Breast epithelium (tissue), 3 donors: ENCODE measurements at regions not wholly inside any gene's neighbourhood (a gene's known extent, or its start where the extent isn't known, plus 50 kb on each side); places are given as distances from the start of the nearest gene placed in this dataset.

Experiments used
- POLR2A ChIP-seq: fragments of 450-650 bp; IDR thresholded peaks from one replicate; pipeline ENCODE4 v1.6.1; 2016; ENCODE audit warnings: antibody characterized with exemption, mild to moderate bottlenecking, moderate library complexity
- TF ChIP-seq, protein P1 (sequence below), 3 donors: fragments of 450-650 bp; IDR thresholded peaks; one replicate each; pipeline ENCODE4 v1.5.1; 2016 to 2017; ENCODE audit warnings: antibody characterized with exemption in 3 of 3, mild to moderate bottlenecking in 3 of 3, moderate library complexity in 3 of 3

DNA sequence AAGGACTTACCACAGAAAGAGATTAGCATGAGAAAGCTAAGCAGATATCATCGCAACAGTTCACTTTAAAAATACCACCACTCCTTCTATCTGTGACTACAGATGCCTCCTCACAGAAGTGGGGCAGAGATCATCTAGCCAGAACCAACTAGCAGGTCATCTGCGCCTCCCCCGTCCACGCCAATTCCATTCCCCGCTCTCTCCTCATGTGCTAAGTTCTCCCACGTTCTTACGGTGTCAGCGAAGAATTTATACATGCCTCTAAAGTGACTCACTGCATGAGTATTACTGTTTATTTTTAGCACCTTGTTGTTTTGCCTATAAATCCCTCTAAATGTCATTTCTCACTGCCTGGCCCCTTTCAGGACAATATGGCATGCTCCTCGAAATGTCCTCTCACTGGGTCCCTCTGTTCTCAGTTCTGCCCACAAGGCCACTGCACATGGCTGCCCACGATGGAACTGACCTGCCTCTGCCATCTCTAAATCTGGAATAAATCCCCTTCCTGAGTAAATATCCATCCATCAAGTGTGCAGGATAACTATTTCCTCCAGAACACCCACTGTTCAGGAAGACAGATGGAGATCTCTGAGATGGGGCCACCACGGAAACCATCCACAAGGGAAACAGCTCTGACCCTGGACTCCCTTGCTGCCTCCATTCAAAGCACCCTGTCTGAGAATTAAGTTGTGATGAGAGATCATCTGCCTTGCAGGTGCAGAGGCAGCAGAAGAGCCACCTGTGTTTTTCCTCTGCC, 137.7 kb downstream of the IRS1 start:
- TF ChIP-seq, protein P1, sequence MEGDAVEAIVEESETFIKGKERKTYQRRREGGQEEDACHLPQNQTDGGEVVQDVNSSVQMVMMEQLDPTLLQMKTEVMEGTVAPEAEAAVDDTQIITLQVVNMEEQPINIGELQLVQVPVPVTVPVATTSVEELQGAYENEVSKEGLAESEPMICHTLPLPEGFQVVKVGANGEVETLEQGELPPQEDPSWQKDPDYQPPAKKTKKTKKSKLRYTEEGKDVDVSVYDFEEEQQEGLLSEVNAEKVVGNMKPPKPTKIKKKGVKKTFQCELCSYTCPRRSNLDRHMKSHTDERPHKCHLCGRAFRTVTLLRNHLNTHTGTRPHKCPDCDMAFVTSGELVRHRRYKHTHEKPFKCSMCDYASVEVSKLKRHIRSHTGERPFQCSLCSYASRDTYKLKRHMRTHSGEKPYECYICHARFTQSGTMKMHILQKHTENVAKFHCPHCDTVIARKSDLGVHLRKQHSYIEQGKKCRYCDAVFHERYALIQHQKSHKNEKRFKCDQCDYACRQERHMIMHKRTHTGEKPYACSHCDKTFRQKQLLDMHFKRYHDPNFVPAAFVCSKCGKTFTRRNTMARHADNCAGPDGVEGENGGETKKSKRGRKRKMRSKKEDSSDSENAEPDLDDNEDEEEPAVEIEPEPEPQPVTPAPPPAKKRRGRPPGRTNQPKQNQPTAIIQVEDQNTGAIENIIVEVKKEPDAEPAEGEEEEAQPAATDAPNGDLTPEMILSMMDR (IDR thresholded peaks at IDR 0.05): no peak
- TF ChIP-seq POLR2A: no peak
